HCT116 (cell line): ENCODE measurements at regions not wholly inside any gene's neighbourhood (a gene's known extent, or its start where the extent isn't known, plus 50 kb on each side); places are given as distances from the start of the nearest gene placed in this dataset.

Source experiments
- ATAC-seq: fragments of 200-7000 bp; cut with Tn5 transposase; 2 replicates; pipeline ENCODE4 v1.9.1; 2020; ENCODE audit warnings: mild to moderate bottlenecking, moderate library complexity
- BruUV-seq: library from RNA; stranded (reverse); fragments of 400-500 nt; replicated peaks from 2 replicates; lab custom pipeline; 2021; lab: Mats Ljungman, UMichigan
- CTCF ChIA-PET: fragments of 300-600 bp; sonication (Branson Sonifier 250); formaldehyde crosslinking; loops from one replicate; lab custom pipeline; 2021; ENCODE audit warnings: antibody characterized with exemption; lab: Charles Lee
- POLR2A ChIA-PET: fragments of 300-600, 350-600 bp; sonication (Branson Sonifier 250); formaldehyde crosslinking; loops from one replicate; lab custom pipeline; 2021; ENCODE audit warnings: antibody characterized with exemption; lab: Charles Lee
- RAD21 ChIA-PET, 2 experiments: fragments of 300-600 bp; sonication (Branson Sonifier 250); formaldehyde crosslinking; loops; one replicate each; lab custom pipeline; 2023; ENCODE audit warnings: low total read pairs in 2 of 2; ENCODE audit not compliant: uncharacterized antibody in 2 of 2, unreplicated experiment in 2 of 2, low non-redundant PET in 1 of 2; lab: Charles Lee
- DNase-seq: peaks from one replicate; pipeline ENCODE4 v3.0.0-alpha.2; 2010; ENCODE audit warnings: low read depth, low spot score
- H2AFZ ChIP-seq: fragments of 200-600 bp; shearing (Covaris generic), sonication (generic); 2 replicates; pipeline ENCODE4 v1.6.1; 2017; ENCODE audit warnings: low read depth, mixed run types, mixed read lengths, antibody characterized with exemption, low read length; ENCODE audit not compliant: poor library complexity, severe bottlenecking
- H3K27ac ChIP-seq: 2 replicates; pipeline ENCODE4 v1.5.1; 2012; ENCODE audit warnings: low read depth, low read length
- H3K27me3 ChIP-seq: fragments of 200-600 bp; sonication (generic); 2 replicates; pipeline ENCODE4 v1.6.1; 2016; ENCODE audit warnings: mixed run types, low read length, mixed read lengths; ENCODE audit not compliant: insufficient read depth
- H3K36me3 ChIP-seq, 2 experiments: fragments of 200-500 bp in 1 of 2; fragments of 200-600 bp in 1 of 2; sonication (Bioruptor generic) in 1 of 2; sonication (generic) in 1 of 2; 2 replicates each; pipeline versions ENCODE4 v1.5.1 to v1.6.1; 2014 to 2016; ENCODE audit warnings: low read length in 2 of 2, inconsistent platforms in 1 of 2, mixed read lengths in 1 of 2, mixed run types in 1 of 2; ENCODE audit not compliant: insufficient read depth in 2 of 2, control insufficient read depth in 1 of 2
- H3K4me1 ChIP-seq, 2 experiments: fragments of 200-600 bp in 1 of 2; sonication (generic) in 1 of 2; 2 replicates each; pipeline versions ENCODE4 v1.5.1 to v1.6.1; 2012 to 2017; ENCODE audit warnings: low read length in 2 of 2, inconsistent platforms in 1 of 2, mild to moderate bottlenecking in 1 of 2, mixed read lengths in 1 of 2, mixed run types in 1 of 2, moderate library complexity in 1 of 2; ENCODE audit not compliant: insufficient read depth in 2 of 2, control insufficient read depth in 1 of 2
- H3K4me2 ChIP-seq: fragments of 200-600 bp; sonication (generic); 2 replicates; pipeline ENCODE4 v1.6.1; 2017; ENCODE audit warnings: mixed run types, low read length, mixed read lengths
- H3K4me3 ChIP-seq, 2 experiments: fragments of 200-600 bp in 1 of 2; sonication (generic) in 1 of 2; replicated peaks in 1 of 2; 2 replicates each; pipeline ENCODE4 v1.5.1; 2011 to 2016; ENCODE audit warnings: low read length in 2 of 2, control low read depth in 1 of 2, low read depth in 1 of 2, mild to moderate bottlenecking in 1 of 2, mixed read lengths in 1 of 2, mixed run types in 1 of 2
- H3K79me2 ChIP-seq: fragments of 200-600 bp; sonication (generic); 2 replicates; pipeline ENCODE4 v1.6.1; 2017; ENCODE audit warnings: mild to moderate bottlenecking, mixed run types, low read length, moderate library complexity, mixed read lengths; ENCODE audit not compliant: insufficient read depth
- H3K9ac ChIP-seq: fragments of 200-600 bp; sonication (generic); 2 replicates; pipeline ENCODE4 v1.6.1; 2016; ENCODE audit warnings: low read length, mixed read lengths
- H3K9me2 ChIP-seq: fragments of 200-600 bp; sonication (generic), shearing (Covaris generic); 2 replicates; pipeline ENCODE4 v1.6.1; 2017; ENCODE audit warnings: mixed run types, mild to moderate bottlenecking, moderate library complexity; ENCODE audit not compliant: insufficient read depth
- H3K9me3 ChIP-seq, 2 experiments: fragments of 200-500 bp in 1 of 2; fragments of 200-600 bp in 1 of 2; sonication (Bioruptor generic) in 1 of 2; sonication (generic) in 1 of 2; 2 replicates each; pipeline ENCODE4 v1.6.1; 2014 to 2017; ENCODE audit warnings: low read length in 2 of 2, mixed read lengths in 2 of 2, inconsistent platforms in 1 of 2, low read depth in 1 of 2, mild to moderate bottlenecking in 1 of 2, mixed run types in 1 of 2, moderate library complexity in 1 of 2; ENCODE audit not compliant: control insufficient read depth in 1 of 2, insufficient read depth in 1 of 2
- H4K20me1 ChIP-seq: fragments of 200-600 bp; sonication (generic), shearing (Covaris generic); 2 replicates; pipeline ENCODE4 v1.6.1; 2017; ENCODE audit warnings: mixed run types, mild to moderate bottlenecking, moderate library complexity; ENCODE audit not compliant: insufficient read depth
- EGR1 ChIP-seq: IDR thresholded peaks from 2 replicates; pipeline ENCODE4 v1.6.1; 2012; ENCODE audit warnings: low read depth
- EZH2 ChIP-seq: fragments of 200-600 bp; sonication (generic); IDR thresholded peaks from 2 replicates; pipeline ENCODE4 v1.6.1; 2017; ENCODE audit warnings: antibody characterized with exemption, mixed run types
- FOSL1 ChIP-seq: IDR thresholded peaks from 2 replicates; pipeline ENCODE4 v1.6.1; 2012; ENCODE audit warnings: low read depth
- JUND ChIP-seq: IDR thresholded peaks from 2 replicates; pipeline ENCODE4 v1.6.1; 2012
- RAD21 ChIP-seq: IDR thresholded peaks from 2 replicates; pipeline ENCODE4 v1.6.1; 2012; ENCODE audit warnings: low read depth, mild to moderate bottlenecking
- REST ChIP-seq: IDR thresholded peaks from 2 replicates; pipeline ENCODE4 v1.6.1; 2012; ENCODE audit warnings: low read depth
- SIN3A ChIP-seq: IDR thresholded peaks from 2 replicates; pipeline ENCODE4 v1.6.1; 2012; ENCODE audit warnings: low read depth
- SP1 ChIP-seq: IDR thresholded peaks from 2 replicates; pipeline ENCODE4 v1.6.1; 2012; ENCODE audit warnings: low read depth
- ZNF274 ChIP-seq: fragments of 200-500 bp; sonication (Bioruptor generic); IDR thresholded peaks from 2 replicates; pipeline ENCODE4 v1.6.1; 2014; ENCODE audit warnings: mild to moderate bottlenecking, low read depth, low read length, inconsistent platforms
- intact Hi-C: fragments of 100-400 bp; cut with micrococcal nuclease; formaldehyde crosslinking; loops from 2 replicates; pipeline ENCODE4 v1.10.0; 2022

GRCh38 chr11:127677660-127678425 is 677.3 kb upstream of the KIRREL3 start:
- no peak for TF ChIP-seq SIN3A
- no peak for TF ChIP-seq JUND
- no peak for TF ChIP-seq EGR1
- no peak for TF ChIP-seq REST
- no peak for TF ChIP-seq EZH2
- TF ChIP-seq FOSL1: no peak
- no peak for TF ChIP-seq RAD21
- no peak for TF ChIP-seq SP1
- no peak for TF ChIP-seq ZNF274
- TF ChIP-seq, all 23 proteins: peak for 0
- Histone ChIP-seq H4K20me1 (no peaks in the 10 kb centered on the region), H3K4me3 (no peak overlapping the region), H3K27me3 (no peaks in the 10 kb centered on the region), H3K9ac (no peak overlapping the region), H3K9me2 (no peaks in the 10 kb centered on the region), H2AFZ (no peak overlapping the region), H3K4me1 (no peaks in the 10 kb centered on the region), H3K27ac (no peak overlapping the region), H3K36me3 (no peaks in the 10 kb centered on the region), H3K9me3 (peaks cover 0 to 31% of the 10 kb centered on the region in 2 experiments; a peak in 2 of 4 replicates), H3K4me2 (no peak overlapping the region), H3K79me2 (no peaks in the 10 kb centered on the region)
- CTCF ChIA-PET: no interaction called here
- RAD21 ChIA-PET: no interaction called here
- no TSS peak for BruUV-seq
- no peak for ATAC-seq
- intact Hi-C loops: no loop called here
- POLR2A ChIA-PET: no interaction called here
- DNase-seq: no peak
